WI38 (cell line): ENCODE measurements at regions not wholly inside any gene's neighbourhood (a gene's known extent, or its start where the extent isn't known, plus 50 kb on each side); places are given as distances from the start of the nearest gene placed in this dataset.

Experiments used
- H3K4me3 ChIP-seq: 2 replicates; pipeline ENCODE4 v1.5.1; 2011; ENCODE audit warnings: low read depth, mild to moderate bottlenecking, control low read depth, low read length
- CTCF ChIP-seq: IDR thresholded peaks from 2 replicates; pipeline ENCODE4 v1.5.1; 2012; ENCODE audit warnings: low read depth, mild to moderate bottlenecking, control low read depth, low read length

- H3K4me3 ChIP-seq, result no peak overlapping the region
- no peak for TF ChIP-seq CTCF
Observed at GRCh38 chr14:71698027-71698426, 234.2 kb upstream of the RGS6 start.

- H3K4me3 ChIP-seq, result no peak overlapping the region
- no peak for TF ChIP-seq CTCF
Observed at GRCh38 chr14:71698673-71699072, 233.6 kb upstream of the RGS6 start.

- no peak overlapping the region for H3K4me3 ChIP-seq
- no peak for TF ChIP-seq CTCF
Observed at GRCh38 chr14:71701990-71702389, 230.2 kb upstream of the RGS6 start.

GRCh38 chr14:71702786-71703185 is 229.4 kb upstream of the RGS6 start:
- no peak overlapping the region for H3K4me3 ChIP-seq
- no peak for TF ChIP-seq CTCF

GRCh38 chr14:71703477-71703876 is 228.8 kb upstream of the RGS6 start:
- no peak for TF ChIP-seq CTCF
- H3K4me3 ChIP-seq, result no peak overlapping the region

- no peak for TF ChIP-seq CTCF
- H3K4me3 ChIP-seq, result no peak overlapping the region
Observed at GRCh38 chr14:71704210-71704609, 228.0 kb upstream of the RGS6 start.

GRCh38 chr14:71705460-71705859 is 226.8 kb upstream of the RGS6 start:
- TF ChIP-seq CTCF, result no peak
- H3K4me3 ChIP-seq, result no peak overlapping the region

- no peak overlapping the region for H3K4me3 ChIP-seq
- no peak for TF ChIP-seq CTCF
Observed at GRCh38 chr14:71709076-71709475, 223.2 kb upstream of the RGS6 start.
